NCI-H510A treated with DMSO at 0.1 percent for 48 hours (cell line): ENCODE measurements at regions not wholly inside any gene's neighbourhood (a gene's known extent, or its start where the extent isn't known, plus 50 kb on each side); places are given as distances from the start of the nearest gene placed in this dataset.
A peak's percentile ranks its signal among the peaks of the same experiment; 100 is the strongest.

Source experiments
- DNase-seq: peaks from one replicate; lab custom pipeline; 2025; lab: John Stamatoyannopoulos, UW

DNA sequence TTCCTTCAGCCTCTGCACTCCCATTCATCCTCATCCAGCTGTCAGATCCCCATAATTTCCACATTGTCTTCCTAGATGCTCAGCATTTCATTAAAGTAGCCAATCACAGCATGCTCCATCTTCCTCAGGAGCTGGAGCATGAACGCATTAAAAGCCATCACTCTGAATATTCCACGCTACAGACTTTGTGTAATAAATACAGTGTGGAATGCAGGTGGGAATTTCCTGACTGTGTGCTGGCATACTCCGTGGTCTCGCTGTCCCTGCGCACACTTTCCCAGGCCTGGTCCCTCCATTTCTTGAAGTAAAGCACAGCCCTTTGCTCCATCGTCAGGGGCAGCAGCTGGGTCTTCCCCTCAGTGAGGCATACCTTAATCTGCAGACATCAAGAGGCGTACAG is 123.7 kb upstream of the NCK2 start:
- no peak for DNase-seq

- no peak for DNase-seq
Measured at GRCh38 chr2:105618351-105618659, 126.4 kb upstream of the NCK2 start.

GRCh38 chr2:105617631-105618350 is 126.9 kb upstream of the NCK2 start:
- peak; percentile 88 for DNase-seq

- peak; percentile 43 for DNase-seq
Measured at GRCh38 chr2:105615305-105615704, 129.4 kb upstream of the NCK2 start.

- no peak for DNase-seq
Measured at GRCh38 chr2:105611811-105612424, 132.8 kb upstream of the NCK2 start.

- DNase-seq: no peak
Measured at GRCh38 chr2:105611333-105611637, 133.4 kb upstream of the NCK2 start.

DNA sequence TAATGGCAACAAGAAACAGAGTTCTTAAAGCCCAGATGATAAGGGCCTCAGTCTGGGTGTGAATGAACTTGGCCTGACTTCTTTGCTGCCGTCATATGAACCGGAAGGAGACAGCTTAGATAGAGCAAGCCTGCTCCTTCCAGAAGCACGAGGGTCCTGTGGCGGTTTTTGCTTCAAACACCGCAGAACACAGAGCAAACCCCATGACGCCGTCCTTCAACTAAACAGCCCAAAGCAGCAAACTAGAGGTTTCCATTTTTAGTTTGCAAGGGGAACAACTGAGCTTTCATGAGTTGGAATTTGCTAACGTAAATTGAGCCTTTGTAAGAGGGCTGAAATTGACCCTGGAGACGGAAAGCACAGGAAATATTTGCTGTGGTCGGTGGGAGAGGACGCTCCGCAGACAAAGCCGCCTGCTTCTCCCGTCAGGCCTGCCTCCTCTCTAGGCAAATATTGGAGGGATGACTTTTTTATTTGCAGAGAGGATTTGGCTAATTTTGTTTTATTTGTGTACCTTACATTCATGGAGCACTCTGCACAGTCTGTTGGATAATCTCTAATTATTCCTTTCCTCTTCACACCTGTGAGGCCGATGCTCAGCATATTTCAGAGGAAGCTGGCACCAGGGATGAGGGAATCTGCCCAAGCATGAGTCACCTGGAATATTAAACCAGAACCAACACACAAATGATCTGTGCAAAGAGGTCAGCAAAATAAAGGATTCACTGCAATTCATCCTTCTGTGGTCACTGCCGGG is 134.0 kb upstream of the NCK2 start:
- DNase-seq: no peak

DNA sequence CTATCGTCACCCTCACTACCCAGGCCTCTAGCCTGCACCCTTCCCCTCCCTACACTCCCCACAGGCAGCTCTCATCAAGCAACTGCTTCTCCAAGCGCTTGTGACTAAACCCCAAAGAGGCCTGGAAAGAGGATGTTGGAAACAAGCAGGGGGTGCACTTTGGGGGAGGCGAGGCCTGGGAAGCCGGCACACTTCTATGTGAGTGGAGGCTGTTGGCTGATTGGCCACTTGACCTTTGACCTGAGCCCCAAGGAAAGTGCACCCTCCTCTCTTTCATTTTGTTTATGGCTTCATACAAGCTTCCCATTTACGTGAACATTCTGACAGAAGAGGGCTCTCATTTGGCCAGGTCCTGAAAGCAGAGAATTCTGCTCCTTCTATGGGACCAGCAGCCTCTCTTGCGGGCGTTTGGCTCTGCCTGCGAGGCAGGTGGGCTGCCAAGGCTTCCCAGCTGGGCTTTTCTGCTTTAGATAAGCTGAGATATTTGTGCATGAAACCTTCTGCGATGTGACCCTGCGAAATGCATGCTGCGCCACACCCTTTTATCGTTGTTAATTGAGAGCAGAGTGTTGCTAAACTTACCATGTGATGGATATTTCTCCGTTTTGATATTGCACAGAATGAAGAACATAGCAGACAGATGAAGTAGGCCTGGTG is 134.8 kb upstream of the NCK2 start:
- no peak for DNase-seq

GRCh38 chr2:105607920-105608504 is 136.7 kb upstream of the NCK2 start:
- DNase-seq: peak; percentile 19

DNA sequence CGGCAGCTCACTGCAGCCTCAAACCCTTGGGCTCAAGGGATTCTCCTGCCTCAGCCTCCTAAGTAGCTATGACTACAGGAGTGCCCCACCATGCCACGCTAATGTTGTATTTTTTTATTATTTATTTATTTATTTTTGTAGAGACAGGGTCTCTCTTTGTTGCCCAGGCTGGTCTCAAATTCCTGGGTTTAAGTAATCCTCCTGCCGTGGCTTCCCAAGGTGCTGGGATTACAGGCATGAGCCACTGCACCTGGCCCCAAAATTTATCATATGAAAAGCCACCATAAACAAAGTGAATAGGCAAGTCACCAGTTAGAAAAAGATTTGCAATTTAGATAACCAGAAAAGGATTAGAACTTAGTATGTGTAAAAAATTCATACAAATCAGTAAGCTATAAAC is 138.6 kb upstream of the NCK2 start:
- DNase-seq: no peak

DNA sequence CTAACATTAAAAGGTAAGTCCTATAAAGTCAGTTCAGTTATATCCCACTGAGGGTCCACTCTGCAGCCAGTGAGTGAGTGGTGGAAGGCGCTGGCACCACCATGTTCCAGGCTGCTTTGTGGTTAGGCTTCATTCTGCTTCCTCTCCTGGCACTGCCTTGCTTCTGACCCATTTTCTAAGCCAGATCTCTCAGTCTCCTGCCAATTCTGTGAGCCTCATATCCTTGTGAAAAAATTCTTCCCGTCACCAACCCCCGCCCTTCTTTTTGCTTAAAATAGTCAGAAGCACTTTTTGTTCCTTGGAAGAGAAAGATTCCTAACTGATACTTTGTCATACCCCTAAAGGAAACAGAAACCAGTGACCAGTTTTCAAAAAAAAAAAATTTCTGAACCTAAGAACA is 139.8 kb upstream of the NCK2 start:
- DNase-seq: no peak

DNA sequence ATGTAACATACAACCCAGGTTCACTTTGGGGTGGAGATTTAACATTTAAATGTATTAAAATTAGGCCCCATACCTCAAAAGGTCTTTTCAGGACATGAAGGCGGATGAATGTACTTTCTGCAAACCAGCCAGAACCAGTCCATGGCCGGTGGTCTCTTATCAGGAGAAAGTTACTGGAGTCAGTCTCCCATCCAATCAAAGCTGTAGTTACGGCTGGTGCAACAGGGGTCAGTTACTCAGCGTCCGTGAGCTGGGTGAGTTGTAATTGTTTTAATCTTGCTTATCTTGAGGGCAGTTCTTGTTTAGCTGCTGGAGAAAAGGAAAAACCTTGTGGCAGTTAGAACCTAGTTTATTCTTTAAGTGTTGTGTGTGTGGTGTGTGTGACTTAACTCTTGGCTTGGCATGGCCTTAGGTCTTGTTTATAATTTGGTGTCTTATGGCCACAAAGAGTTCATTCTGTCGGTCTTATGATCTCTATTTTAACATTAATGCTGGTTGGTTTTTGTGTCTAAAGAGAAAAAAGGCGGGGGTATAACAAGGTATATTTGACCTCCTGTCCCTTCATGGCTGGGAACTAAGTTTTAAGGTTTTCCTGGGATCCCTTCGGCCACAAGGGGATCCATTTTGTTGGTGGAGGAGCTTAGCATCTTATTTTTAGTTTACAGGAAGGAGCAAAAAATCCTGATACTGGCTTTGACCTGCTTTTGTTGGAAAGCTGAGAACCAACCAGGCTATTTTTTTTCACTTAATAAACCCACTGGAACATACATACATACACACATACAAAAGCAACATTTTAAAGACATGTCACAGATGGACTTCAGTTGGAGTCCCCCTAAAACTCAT is 143.5 kb upstream of the NCK2 start:
- no peak for DNase-seq

DNA sequence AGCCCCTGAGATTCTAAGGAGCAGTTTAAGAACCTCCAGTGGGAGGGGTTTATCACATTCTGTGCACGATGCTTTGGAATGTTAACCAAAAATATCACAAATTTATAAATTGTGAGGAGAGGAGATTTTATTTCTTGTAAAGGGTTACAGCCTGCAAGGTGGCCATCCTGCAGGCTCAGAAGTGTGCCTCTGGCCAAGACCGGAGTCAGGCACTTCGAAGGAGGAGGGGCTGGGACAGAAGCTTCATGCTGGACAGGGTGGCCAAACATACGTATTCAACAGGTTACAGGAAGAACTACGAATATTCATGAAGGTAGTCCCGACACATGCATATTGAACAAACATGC is 144.1 kb upstream of the NCK2 start:
- no peak for DNase-seq

DNA sequence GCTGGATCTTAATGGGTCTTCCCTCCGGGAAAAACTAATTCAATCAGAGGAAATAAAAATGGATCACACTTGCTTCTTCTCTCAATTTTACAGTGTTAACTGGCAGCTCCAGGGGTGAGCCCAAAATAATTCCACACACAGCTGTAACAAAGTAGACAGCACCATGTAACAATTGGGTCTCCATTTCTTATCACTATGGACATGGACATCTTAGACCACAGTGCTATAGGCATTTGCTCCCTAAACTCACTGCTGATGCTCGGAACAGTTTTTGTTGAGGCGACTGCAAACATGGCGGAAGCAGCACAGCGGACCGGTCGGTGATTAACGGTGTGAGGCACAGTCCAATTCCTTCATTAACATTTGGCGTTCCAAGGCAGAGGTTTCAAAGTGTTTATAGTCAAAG is 144.7 kb upstream of the NCK2 start:
- DNase-seq: no peak

- no peak for DNase-seq
Measured at GRCh38 chr2:105598829-105599698, 145.6 kb upstream of the NCK2 start.

GRCh38 chr2:105597806-105598803 is 146.6 kb upstream of the NCK2 start:
- no peak for DNase-seq

DNA sequence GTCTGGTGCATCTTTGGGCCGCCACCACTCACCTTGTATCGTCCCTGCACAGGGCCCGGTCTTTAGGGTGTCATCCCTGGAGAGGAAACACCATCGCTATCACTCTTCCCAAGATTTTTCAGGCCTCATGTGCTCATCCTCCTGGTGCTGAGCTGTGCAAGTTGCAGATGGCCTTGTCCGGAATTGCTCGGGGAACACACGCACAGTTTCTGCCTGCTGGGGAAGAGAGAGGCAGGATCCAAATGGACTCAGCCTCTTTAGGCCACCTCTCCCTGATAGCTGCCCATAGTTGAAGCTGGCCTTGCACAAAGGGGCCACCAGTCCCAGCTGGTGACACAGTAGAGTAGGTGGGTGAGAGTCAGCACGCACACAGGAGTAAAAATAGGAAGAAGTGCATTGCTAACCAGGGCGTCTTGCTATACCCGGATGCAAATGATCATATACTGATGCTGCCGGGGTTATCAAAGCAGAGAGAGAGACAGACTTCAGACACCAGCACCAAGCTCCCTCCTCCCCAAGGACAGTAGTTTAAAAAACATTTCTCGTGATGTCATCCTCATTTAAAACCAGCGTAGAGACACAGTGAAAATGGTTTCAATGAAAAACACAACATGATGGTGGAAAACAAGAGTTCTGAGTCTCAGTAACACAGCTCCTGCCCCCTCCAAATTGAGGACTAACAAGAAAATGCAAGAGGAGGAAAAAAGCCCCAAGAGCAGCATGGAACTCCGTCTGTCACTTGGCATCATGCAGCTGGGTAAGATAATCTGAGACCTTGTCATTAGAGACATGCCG is 147.5 kb upstream of the NCK2 start:
- DNase-seq: no peak

DNA sequence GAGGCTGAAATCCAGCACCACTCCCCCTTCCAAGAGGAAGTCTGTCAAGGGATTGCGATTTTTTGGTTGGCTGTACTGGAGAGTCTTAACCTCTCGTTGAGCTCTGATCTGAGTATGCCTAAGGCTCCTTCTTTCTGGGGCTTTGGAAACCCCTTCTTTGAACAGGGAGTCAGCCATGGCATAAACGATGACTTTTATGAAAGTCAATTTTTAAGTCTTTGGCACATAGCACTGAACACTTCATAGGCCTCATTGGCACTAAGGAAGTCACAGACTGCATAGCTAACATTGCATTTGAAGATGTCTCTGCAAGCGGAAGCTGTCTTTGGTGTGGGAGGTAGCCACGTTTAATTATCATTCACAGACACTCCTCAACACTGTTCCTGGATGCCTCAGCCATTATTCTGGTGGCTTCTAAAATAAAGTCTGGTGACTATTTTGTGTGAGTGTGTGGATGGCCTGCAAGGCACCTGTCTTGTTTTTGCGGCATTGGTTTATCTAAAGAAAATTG is 148.2 kb upstream of the NCK2 start:
- no peak for DNase-seq

DNA sequence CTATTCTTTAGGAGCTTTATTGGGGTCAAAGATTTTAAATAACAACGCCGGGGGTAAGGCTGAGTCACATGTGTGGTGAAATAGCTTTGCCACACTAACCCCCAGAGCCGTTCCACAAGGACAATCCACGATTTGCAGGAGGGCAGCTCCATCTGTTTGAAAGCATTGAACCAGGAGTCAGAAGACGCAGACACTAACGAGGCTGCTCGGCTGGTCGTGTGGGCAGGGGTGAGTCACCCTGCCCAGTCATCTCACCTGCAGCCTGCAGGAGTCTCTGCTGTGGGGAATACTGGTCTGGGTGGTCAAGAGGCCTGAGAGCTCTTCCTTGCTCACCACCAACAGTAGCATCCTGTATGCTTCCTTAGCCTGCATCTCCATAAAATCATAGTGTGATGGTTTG is 149.2 kb upstream of the NCK2 start:
- no peak for DNase-seq
